Neural progenitor cell (in vitro differentiated cells): ENCODE measurements at regions not wholly inside any gene's neighbourhood (a gene's known extent, or its start where the extent isn't known, plus 50 kb on each side); places are given as distances from the start of the nearest gene placed in this dataset.

ENCODE experiments used
- DNase-seq: peaks from one replicate; pipeline ENCODE4 v3.0.0-alpha.2; 2016; ENCODE audit warnings: low spot score
- H2AFZ ChIP-seq: fragments of 200-600 bp; sonication (generic); replicated peaks from 2 replicates; pipeline ENCODE4 v1.6.1; 2016; ENCODE audit warnings: antibody characterized with exemption
- H3F3A ChIP-seq: fragments of 200-600 bp; sonication (generic); 2 replicates; pipeline ENCODE4 v1.6.1; 2016; ENCODE audit warnings: antibody characterized with exemption, low read depth
- H3K27ac ChIP-seq: fragments of 200-600 bp; sonication (generic); 2 replicates; pipeline ENCODE4 v1.5.1; 2016; ENCODE audit warnings: mild to moderate bottlenecking
- H3K27me3 ChIP-seq: fragments of 200-600 bp; sonication (generic); 2 replicates; pipeline ENCODE4 v1.6.1; 2016; ENCODE audit warnings: mild to moderate bottlenecking, moderate library complexity
- H3K36me3 ChIP-seq: fragments of 200-600 bp; sonication (generic); 2 replicates; pipeline ENCODE4 v1.5.1; 2016
- H3K4me1 ChIP-seq: fragments of 200-600 bp; sonication (generic); 2 replicates; pipeline ENCODE4 v1.6.1; 2016; ENCODE audit warnings: mixed run types
- H3K4me2 ChIP-seq: fragments of 200-600 bp; sonication (generic); 2 replicates; pipeline ENCODE4 v1.6.1; 2016
- H3K4me3 ChIP-seq: fragments of 200-600 bp; sonication (generic); 2 replicates; pipeline ENCODE4 v1.5.1; 2016
- H3K79me2 ChIP-seq: fragments of 200-600 bp; sonication (generic); 2 replicates; pipeline ENCODE4 v1.6.1; 2016; ENCODE audit warnings: low read depth
- H3K9ac ChIP-seq: fragments of 200-600 bp; sonication (generic); 2 replicates; pipeline ENCODE4 v1.6.1; 2016
- H3K9me3 ChIP-seq: fragments of 200-600 bp; sonication (generic); 2 replicates; pipeline ENCODE4 v1.5.1; 2016; ENCODE audit warnings: low read depth
- H4K20me1 ChIP-seq: fragments of 200-600 bp; sonication (generic); 2 replicates; pipeline ENCODE4 v1.6.1; 2016; ENCODE audit warnings: low read depth
- H3K27ac Mint-ChIP-seq: 3 replicates; pipeline ENCODE4 v1.8.0; 2021; ENCODE audit warnings: mixed read lengths
- H3K27me3 Mint-ChIP-seq: 2 replicates; pipeline ENCODE4 v1.8.0; 2022; ENCODE audit warnings: low read depth, mild to moderate bottlenecking, inconsistent platforms, moderate library complexity, mixed read lengths; ENCODE audit not compliant: insufficient read depth
- H3K36me3 Mint-ChIP-seq: 3 replicates; pipeline ENCODE4 v1.8.0; 2021; ENCODE audit warnings: mixed read lengths
- H3K4me1 Mint-ChIP-seq: 3 replicates; pipeline ENCODE4 v1.8.0; 2021; ENCODE audit warnings: mixed read lengths
- H3K4me3 Mint-ChIP-seq: 3 replicates; pipeline ENCODE4 v1.8.0; 2021; ENCODE audit warnings: mild to moderate bottlenecking, moderate library complexity, mixed read lengths
- H3K9me3 Mint-ChIP-seq: 3 replicates; pipeline ENCODE4 v1.8.0; 2020; ENCODE audit warnings: mixed read lengths
- CTCF ChIP-seq: fragments of 200-600 bp; sonication (generic); IDR thresholded peaks from 2 replicates; pipeline ENCODE4 v1.5.1; 2017; ENCODE audit warnings: antibody characterized with exemption, mild to moderate bottlenecking
- EZH2 ChIP-seq: fragments of 200-600 bp; sonication (generic); IDR thresholded peaks from 2 replicates; pipeline ENCODE4 v1.6.1; 2017; ENCODE audit warnings: antibody characterized with exemption, mild to moderate bottlenecking, moderate library complexity
- EZH2phosphoT487 ChIP-seq: fragments of 200-600 bp; sonication (generic); IDR thresholded peaks from 2 replicates; pipeline ENCODE4 v1.6.1; 2017; ENCODE audit warnings: antibody characterized with exemption

- DNase-seq: no peak
- Histone ChIP-seq H3K79me2 (no peaks in the 10 kb centered on the region), H3K9me3 (no peaks in the 10 kb centered on the region), H3K27ac (no peak overlapping the region), H3K27me3 (no peaks in the 10 kb centered on the region), H3K4me2 (no peak overlapping the region), H3K9ac (no peak overlapping the region), H2AFZ (no peak overlapping the region), H3K4me3 (no peak overlapping the region), H4K20me1 (no peaks in the 10 kb centered on the region), H3K4me1 (no peaks in the 10 kb centered on the region), H3F3A (peaks cover 8% of the 10 kb centered on the region), H3K36me3 (no peaks in the 10 kb centered on the region)
- peaks cover 8% of the 10 kb centered on the region for H3K9me3 Mint-ChIP-seq
- no peak overlapping the region for H3K27ac Mint-ChIP-seq
- no peak overlapping the region for H3K4me3 Mint-ChIP-seq
- no peaks in the 10 kb centered on the region for H3K4me1 Mint-ChIP-seq
- TF ChIP-seq CTCF (no peak), EZH2phosphoT487 (no peak), EZH2 (no peak)
- no peaks in the 10 kb centered on the region for H3K36me3 Mint-ChIP-seq
- H3K27me3 Mint-ChIP-seq: no peaks in the 10 kb centered on the region
These were observed 56.2 kb upstream of the CKS2 start for GRCh38 chr9:89254773-89255125.

GRCh38 chr9:89256225-89256624, 54.8 kb upstream of the CKS2 start:
- no peaks in the 10 kb centered on the region for H3K36me3 ChIP-seq
- Mint-ChIP-seq H3K9me3 (peaks cover 8% of the 10 kb centered on the region), H3K27ac (no peak overlapping the region), H3K36me3 (no peaks in the 10 kb centered on the region), H3K4me1 (no peaks in the 10 kb centered on the region), H3K27me3 (no peaks in the 10 kb centered on the region), H3K4me3 (no peak overlapping the region)
- no peak for DNase-seq
- H3F3A ChIP-seq: peaks cover 8% of the 10 kb centered on the region
- no peak overlapping the region for H2AFZ ChIP-seq
- H3K9ac ChIP-seq: no peak overlapping the region
- H3K9me3 ChIP-seq: no peaks in the 10 kb centered on the region
- TF ChIP-seq EZH2 (no peak), CTCF (no peak), EZH2phosphoT487 (no peak)
- H3K27me3 ChIP-seq: no peaks in the 10 kb centered on the region
- H3K79me2 ChIP-seq: no peaks in the 10 kb centered on the region
- no peak overlapping the region for H3K4me3 ChIP-seq
- no peak overlapping the region for H3K4me2 ChIP-seq
- no peaks in the 10 kb centered on the region for H4K20me1 ChIP-seq
- H3K4me1 ChIP-seq: no peaks in the 10 kb centered on the region
- H3K27ac ChIP-seq: no peak overlapping the region

- H3K79me2 ChIP-seq: no peaks in the 10 kb centered on the region
- no peak overlapping the region for H2AFZ ChIP-seq
- H3K4me2 ChIP-seq: no peak overlapping the region
- no peak overlapping the region for H3K4me3 Mint-ChIP-seq
- no peak for DNase-seq
- H3K36me3 ChIP-seq: no peaks in the 10 kb centered on the region
- H3K27ac Mint-ChIP-seq: no peak overlapping the region
- H3K27me3 ChIP-seq: no peaks in the 10 kb centered on the region
- no peaks in the 10 kb centered on the region for H3K27me3 Mint-ChIP-seq
- no peaks in the 10 kb centered on the region for H3K4me1 ChIP-seq
- no peaks in the 10 kb centered on the region for H3K9me3 ChIP-seq
- no peaks in the 10 kb centered on the region for H3K36me3 Mint-ChIP-seq
- TF ChIP-seq EZH2: no peak
- TF ChIP-seq CTCF: no peak
- TF ChIP-seq EZH2phosphoT487: no peak
- peaks cover 8% of the 10 kb centered on the region for H3F3A ChIP-seq
- no peak overlapping the region for H3K9ac ChIP-seq
- no peak overlapping the region for H3K27ac ChIP-seq
- no peak overlapping the region for H3K4me3 ChIP-seq
- H3K4me1 Mint-ChIP-seq: no peaks in the 10 kb centered on the region
- no peaks in the 10 kb centered on the region for H4K20me1 ChIP-seq
- peaks cover 8% of the 10 kb centered on the region for H3K9me3 Mint-ChIP-seq
These were observed 54.4 kb upstream of the CKS2 start for GRCh38 chr9:89256642-89257041.

GRCh38 chr9:89260525-89260924, 50.5 kb upstream of the CKS2 start:
- Mint-ChIP-seq H3K4me1 (no peaks in the 10 kb centered on the region), H3K27ac (no peak overlapping the region), H3K36me3 (no peaks in the 10 kb centered on the region), H3K27me3 (no peaks in the 10 kb centered on the region), H3K9me3 (peaks cover 8% of the 10 kb centered on the region), H3K4me3 (no peak overlapping the region)
- no peak for DNase-seq
- H3K4me2 ChIP-seq: no peak overlapping the region
- H3K4me1 ChIP-seq: no peaks in the 10 kb centered on the region
- no peaks in the 10 kb centered on the region for H3K9me3 ChIP-seq
- H3F3A ChIP-seq: no peaks in the 10 kb centered on the region
- no peaks in the 10 kb centered on the region for H4K20me1 ChIP-seq
- no peak for TF ChIP-seq EZH2
- TF ChIP-seq EZH2phosphoT487: no peak
- TF ChIP-seq CTCF: no peak
- H3K36me3 ChIP-seq: no peaks in the 10 kb centered on the region
- H3K27ac ChIP-seq: no peak overlapping the region
- no peaks in the 10 kb centered on the region for H3K79me2 ChIP-seq
- H3K4me3 ChIP-seq: no peak overlapping the region
- no peak overlapping the region for H3K9ac ChIP-seq
- no peaks in the 10 kb centered on the region for H3K27me3 ChIP-seq
- no peak overlapping the region for H2AFZ ChIP-seq
